GM18951 (cell line): ENCODE measurements at regions not wholly inside any gene's neighbourhood (a gene's known extent, or its start where the extent isn't known, plus 50 kb on each side); places are given as distances from the start of the nearest gene placed in this dataset.
"Not testable (repeated sequence)": the region's sequence is repeated elsewhere in the genome, so short reads cannot be mapped to it uniquely, and the experiment has no call there.

Experiments
- POLR2A ChIP-seq: IDR thresholded peaks from 4 replicates; pipeline ENCODE4 v1.6.1; 2011; ENCODE audit warnings: mild to moderate bottlenecking; ENCODE audit not compliant: insufficient read length, insufficient read depth; ENCODE audit errors: extremely low read depth
- in situ Hi-C: fragments of 300-500 bp; cut with MboI; formaldehyde crosslinking; loops from one replicate; pipeline ENCODE4 v1.12.0; 2022; ENCODE audit warnings: low sequenced_read_pairs, mixed read lengths, inconsistent platforms; ENCODE audit not compliant: unreplicated experiment

DNA sequence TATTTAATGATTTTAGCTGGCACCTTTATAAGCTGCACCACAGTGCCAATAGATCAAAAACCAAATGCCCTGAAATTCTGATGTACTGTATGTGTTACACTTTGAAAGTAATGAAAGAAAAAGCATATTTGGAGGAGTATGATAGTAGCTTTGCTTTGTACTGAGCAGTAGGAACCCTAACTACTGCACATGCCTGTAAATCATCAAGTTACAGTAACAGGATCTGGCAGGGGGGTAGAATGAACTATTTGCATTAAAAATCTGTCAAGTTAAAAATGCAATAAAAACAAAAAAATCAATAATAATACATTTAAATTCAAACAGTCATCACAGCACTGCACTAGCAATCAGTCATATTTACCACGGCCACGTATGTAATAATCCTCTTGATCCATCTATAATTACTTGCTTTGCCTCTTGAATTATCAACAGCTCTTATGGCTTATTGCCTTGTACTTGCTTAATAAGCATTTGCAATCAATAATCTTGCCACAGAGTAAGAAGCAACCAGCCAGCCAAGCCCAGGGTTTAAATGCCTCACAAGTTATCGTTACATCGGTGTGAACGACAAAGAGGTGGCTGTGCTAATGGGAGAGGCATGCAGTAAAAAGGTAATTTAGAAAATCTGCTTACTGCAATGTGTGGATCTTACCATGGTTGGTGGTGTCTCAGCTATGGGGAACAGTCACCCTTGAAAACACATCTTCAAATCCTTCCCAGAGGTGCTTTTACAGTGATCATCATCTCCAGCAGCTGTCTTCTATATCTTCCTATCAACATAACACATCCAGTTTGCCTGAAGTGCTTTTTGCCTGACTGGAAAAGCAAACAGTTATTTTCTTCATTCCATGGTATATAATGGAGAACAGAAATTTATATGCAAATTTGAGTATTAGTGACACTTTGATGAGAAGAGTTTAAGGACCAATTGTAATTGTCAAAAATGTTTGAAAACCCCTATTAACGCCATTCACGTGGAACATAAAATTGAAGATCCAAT is 1812.1 kb upstream of the ADGRL3 start:
- no peak for TF ChIP-seq POLR2A
- in situ Hi-C loops = no loop called here

DNA sequence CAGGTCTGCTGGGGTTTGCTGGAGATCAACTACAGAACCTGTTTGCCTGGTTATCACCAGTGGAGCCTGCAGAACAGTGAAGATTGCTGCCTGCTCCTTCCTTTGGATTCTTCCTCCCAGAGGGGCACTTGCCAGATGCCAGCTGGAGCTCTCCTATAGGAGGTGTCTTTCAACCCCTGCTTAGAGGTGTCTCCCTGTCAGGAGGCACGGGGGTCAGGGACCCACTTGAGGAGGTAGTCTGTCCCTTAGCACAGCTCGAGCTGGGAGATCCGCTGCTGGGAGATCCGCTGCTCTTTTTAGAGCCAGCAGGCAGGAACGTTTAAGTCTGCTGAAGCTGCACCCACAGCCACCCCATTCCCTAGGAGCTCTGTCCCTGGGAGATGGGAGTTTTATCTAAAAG is 1806.3 kb upstream of the ADGRL3 start:
- in situ Hi-C loops = no loop called here
- no peak for TF ChIP-seq POLR2A

DNA sequence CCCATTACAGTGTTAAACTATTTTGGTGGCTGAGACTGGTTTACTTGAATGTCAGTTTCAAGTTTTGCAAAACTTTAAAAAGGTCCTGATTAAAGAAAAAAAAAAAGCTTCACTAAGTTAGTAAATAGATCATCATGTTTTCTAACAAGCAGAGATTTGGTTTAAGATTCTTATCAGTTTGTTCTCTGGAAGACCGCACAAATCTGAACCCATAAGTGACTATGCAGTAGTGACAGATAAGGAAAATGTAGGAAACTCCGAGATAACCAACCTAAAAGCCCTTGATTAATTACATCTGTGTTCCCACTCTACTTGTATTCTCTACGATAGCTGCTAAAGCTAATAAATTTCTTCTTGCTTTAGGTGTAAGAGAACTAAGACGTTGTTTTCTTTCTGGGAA is 1799.8 kb upstream of the ADGRL3 start:
- in situ Hi-C loops = no loop called here
- TF ChIP-seq POLR2A = no peak

DNA sequence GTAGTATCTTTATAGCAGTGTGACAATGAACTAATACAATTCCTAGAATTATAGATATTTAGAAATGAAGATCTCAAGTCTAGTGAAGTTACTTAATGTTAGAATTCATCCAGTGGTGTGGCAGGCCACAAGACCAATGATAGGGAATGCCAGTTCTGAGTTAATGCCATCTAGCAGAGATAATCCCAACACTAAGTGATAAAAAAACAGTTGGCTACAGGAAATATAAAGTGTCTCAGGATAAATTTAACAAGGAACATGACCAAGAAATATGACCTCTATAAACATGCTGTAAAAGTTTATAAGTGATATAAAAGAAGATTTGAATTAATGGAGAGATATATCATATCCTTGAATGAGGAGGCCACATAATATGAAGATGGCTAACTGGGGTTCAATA is 1790.5 kb upstream of the ADGRL3 start:
- TF ChIP-seq POLR2A = no peak
- in situ Hi-C loops = no loop called here

DNA sequence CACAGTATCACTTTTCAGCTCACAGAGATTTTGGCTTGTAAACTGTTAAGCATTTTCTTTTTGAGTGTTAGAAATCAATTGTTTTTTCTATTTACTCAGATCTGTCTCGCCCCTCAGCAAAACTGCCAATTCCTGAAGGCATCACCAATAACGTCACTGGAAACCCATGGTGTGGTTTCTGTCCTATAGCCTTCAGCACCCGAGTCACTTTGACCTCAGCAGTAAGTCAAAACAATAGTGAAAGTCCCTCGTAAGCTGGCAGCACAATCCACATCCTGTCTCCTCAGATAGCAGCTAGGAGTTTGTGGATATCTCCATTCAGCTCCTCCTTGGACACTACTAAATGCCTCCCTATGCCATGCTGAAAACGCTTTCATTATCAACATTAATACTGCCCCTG is 1787.4 kb upstream of the ADGRL3 start:
- in situ Hi-C loops = no loop called here
- no peak for TF ChIP-seq POLR2A

DNA sequence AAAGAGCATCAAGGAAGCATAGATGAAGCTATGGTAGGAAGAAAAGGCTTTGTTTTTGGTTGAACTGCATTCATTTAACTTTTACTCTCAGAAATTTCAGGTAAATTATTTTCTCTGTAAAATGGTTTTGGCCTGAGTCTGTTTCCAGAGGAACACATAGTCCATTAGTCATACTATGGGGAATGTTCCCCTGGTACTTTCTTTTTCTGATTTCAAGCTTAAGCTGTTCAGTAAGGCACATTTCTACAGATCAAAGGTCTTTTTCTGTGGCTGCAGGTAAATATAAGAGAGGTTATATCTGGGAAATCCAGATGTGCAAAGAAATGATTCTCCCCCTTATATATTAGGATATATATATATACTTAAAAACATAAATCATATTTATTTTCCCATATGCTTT is 1744.4 kb upstream of the ADGRL3 start:
- TF ChIP-seq POLR2A = no peak
- in situ Hi-C loops = no loop called here

DNA sequence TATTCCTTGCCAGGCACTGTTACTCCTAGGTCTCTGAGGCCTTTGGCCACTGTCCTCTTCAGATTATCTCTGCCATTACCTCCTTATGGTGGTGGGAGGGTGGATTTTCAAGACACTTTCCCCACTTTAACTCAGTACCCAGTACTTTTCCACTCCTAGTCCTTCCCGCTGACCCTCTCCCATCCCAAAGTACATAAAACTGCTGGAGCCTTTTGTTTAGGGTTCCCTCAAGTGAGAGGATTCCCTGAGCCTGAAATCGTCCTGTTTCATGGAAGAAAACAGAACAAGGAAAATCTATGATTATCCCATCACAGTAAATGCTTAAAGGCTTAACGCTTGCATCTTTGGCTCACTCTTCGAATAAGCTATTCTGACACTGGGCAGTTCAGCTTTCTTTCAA is 1742.5 kb upstream of the ADGRL3 start:
- in situ Hi-C loops = no loop called here
- no peak for TF ChIP-seq POLR2A

DNA sequence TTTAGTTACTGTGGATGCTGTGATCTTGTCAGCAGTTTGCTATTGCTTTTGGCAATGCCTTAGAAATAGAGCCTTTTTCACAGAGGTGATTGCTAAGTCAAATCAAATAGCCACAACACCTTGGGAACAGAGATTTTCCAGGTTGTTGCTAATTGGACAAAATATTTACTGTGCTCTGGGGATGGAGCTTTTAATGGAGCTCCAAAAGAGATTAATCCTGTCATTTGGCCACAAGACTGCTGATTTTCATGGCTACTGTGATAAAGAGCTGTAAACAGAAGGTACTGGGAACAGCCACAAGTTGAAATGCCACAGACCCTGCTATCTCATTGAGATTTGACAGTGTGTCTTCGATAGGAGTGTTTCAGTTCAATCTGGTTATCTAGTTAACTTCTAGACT is 1715.2 kb upstream of the ADGRL3 start:
- in situ Hi-C loops = no loop called here
- no peak for TF ChIP-seq POLR2A

DNA sequence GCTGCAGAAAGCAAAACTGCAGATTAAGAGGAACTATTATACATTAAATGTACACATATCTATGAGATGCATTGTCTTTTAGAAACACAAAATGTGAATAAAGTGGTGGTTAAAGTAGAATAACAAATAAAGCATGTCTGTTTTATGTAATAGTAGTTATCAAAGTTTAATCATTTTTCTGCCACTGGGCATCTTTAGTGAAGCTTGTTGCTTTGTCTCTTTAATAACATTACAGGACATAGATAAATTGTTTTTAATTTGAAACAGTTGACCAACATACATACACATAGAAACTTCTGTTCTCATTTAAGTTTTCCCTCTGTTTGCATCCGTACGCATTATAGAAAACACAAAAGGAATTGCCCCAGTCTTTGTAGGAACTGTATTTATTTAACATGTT is 1700.0 kb upstream of the ADGRL3 start:
- in situ Hi-C loops = no loop called here
- TF ChIP-seq POLR2A = no peak

DNA sequence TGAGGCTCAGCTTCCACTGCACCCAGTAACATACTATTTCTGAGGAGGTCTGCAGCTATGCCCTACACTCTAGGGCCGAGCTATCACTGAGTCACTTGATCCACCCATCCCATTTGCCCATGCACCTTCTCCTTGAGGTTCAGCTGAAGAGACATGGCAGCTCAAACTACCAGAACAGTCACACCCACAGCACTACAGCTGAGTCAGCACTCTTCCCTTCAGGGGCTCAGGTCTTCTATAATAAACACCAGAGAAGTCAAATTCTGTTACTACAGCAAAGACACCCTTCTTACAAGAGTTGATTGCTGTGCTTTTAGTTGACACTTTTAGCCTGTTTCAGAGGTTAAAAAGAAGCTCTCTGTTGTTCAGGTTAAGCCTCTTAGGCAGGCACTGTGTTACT is 1696.4 kb upstream of the ADGRL3 start:
- in situ Hi-C loops = no loop called here
- TF ChIP-seq POLR2A = no peak

DNA sequence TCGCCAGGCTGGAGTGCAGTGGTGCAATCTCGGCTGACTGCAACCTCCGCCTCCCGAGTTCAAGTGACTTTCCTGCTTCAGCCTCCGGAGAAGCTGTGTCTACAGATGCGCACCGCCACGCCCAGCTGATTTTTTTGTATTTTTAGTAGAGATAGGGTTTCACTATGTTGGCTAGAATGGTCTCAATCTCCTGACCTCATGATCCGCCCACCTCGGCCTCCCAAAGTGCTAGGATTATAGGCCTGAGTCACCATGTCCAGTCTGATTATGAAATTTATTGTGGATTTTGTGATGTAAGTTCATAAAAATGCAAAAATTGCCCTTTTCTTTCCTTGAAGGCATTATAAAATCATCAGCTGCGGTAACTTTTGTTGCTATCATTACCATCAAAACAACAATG is 1688.3 kb upstream of the ADGRL3 start:
- in situ Hi-C loops = not testable (repeated sequence)

DNA sequence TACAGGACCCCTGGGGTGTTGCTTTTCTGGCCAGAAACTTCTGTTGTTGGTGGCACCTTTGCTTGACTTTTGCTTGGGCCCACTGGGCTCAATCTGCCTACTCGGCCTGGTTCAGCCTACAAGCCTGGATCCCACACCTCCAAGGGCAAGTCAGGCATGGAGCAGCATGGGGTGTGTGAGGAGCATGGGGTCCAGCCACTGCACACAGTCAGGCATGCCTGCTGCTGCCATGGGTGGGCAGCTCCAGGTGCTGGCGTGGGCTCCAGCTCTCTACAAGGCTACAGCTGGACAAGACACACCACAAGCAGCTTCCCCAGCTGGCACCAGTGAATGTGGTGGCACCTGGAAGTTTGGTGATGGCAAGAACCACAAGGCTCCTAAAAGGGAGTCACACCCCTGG is 1683.1 kb upstream of the ADGRL3 start:
- in situ Hi-C loops = no loop called here
- TF ChIP-seq POLR2A = no peak

DNA sequence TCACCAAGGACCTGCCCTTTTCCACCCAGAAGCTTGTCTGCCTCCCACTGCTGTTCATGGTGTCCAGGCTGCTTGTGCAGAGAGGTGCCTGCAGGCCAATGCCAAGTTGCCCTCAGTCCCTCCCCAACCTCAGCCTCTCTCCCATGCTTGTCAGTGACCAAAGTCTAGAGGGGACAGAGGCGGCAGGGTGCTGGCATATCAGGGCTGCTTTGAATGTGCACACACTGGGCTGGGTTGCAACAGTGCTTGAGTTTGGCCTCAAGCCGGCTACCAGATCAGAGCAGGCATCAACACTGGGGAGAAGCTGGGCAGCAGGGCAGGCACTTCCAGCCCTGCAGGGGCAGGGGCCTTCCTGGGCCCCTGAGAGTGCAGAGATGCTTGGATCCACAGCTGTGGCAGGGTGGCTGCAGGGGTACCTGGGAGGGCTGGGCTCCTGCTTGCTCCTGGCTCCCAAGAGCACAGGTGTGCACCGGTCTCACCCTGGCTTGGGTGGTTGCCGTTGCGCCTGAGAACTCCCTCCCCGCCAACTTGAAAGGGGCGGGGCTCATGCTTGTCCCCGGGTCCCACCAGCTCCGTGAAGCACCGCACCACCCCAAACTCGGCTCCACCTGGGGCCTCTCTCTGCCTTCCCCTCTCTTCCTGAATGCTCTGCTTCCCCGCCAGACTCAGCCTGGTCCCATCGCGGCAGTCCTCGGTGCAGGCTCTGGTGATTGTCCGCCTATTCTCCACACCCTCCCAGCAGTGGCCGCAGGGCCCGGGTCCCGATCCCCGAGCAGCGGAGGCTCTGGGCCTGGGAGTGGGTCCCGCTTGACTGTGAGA is 1681.9 kb upstream of the ADGRL3 start:
- in situ Hi-C loops = no loop called here

DNA sequence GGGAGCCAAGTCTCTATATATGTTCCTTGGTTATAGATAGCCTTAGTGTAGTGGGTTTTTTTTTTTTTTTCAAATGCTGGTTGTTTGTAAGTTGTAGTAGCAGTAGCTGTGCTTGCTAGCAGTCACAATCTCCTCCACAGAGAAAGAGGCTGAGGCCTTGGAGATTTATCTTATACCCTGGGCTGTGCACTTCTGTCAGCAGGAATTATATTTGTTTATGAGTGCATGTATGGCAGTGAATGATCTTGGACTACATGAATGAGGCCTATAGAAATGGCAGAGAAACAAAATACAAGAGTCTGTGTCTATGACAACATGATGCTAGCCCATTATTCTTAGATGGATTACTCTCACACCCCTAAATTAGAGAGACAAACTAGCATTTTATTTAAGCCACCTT is 1674.2 kb upstream of the ADGRL3 start:
- no peak for TF ChIP-seq POLR2A
- in situ Hi-C loops = no loop called here

More for the DNA sequence above, 1681.9 kb upstream of the ADGRL3 start:
- TF ChIP-seq POLR2A = no peak
